SK-N-SH (cell line): ENCODE measurements at regions not wholly inside any gene's neighbourhood (a gene's known extent, or its start where the extent isn't known, plus 50 kb on each side); places are given as distances from the start of the nearest gene placed in this dataset.
A peak's percentile ranks its signal among the peaks of the same experiment; 100 is the strongest.

Experiments used
- CTCF ChIA-PET: fragments of 300-600, 350-600 bp; formaldehyde crosslinking; extraction: SDS; loops from one replicate; lab custom pipeline; 2021; lab: Yijun Ruan, JAX
- POLR2A ChIA-PET: fragments of 350-600 bp; sonication (Branson Sonifier 250); formaldehyde crosslinking; extraction: SDS; loops from one replicate; lab custom pipeline; 2020; ENCODE audit warnings: antibody characterized with exemption, inconsistent platforms; lab: Yijun Ruan, JAX
- DNase-seq: peaks from one replicate; pipeline ENCODE4 v3.0.0; 2012
- H2AFZ ChIP-seq: fragments of 200-600 bp; sonication (generic); 2 replicates; pipeline ENCODE4 v1.8.1; 2016; ENCODE audit warnings: antibody characterized with exemption, mild to moderate bottlenecking, low read depth
- H3F3A ChIP-seq: fragments of 200-600 bp; sonication (generic); replicated peaks from 2 replicates; pipeline ENCODE3; 2016; ENCODE audit warnings: antibody characterized with exemption, mild to moderate bottlenecking; ENCODE audit not compliant: insufficient read depth
- H3K27ac ChIP-seq, 2 experiments: fragments of 200-500 bp in 1 of 2; fragments of 200-600 bp in 1 of 2; sonication (Bioruptor generic) in 1 of 2; sonication (generic), shearing (Covaris generic) in 1 of 2; 2 replicates each; pipeline versions ENCODE4 v1.5.1 to v1.6.1; 2014 to 2016; ENCODE audit warnings: low read depth in 2 of 2, inconsistent platforms in 1 of 2, low read length in 1 of 2, mild to moderate bottlenecking in 1 of 2, mixed read lengths in 1 of 2
- H3K27me3 ChIP-seq: fragments of 200-600 bp; sonication (generic), shearing (Covaris generic); 2 replicates; pipeline ENCODE4 v1.6.1; 2016; ENCODE audit warnings: mixed run types; ENCODE audit not compliant: insufficient read depth
- H3K36me3 ChIP-seq, 2 experiments: fragments of 200-500 bp in 1 of 2; fragments of 200-600 bp in 1 of 2; sonication (Bioruptor generic) in 1 of 2; sonication (generic) in 1 of 2; replicated peaks in 1 of 2; 2 replicates each; pipeline versions ENCODE3 to v1.5.1; 2014 to 2016; ENCODE audit warnings: low read length in 1 of 2, mild to moderate bottlenecking in 1 of 2; ENCODE audit not compliant: insufficient read depth in 2 of 2, control insufficient read depth in 1 of 2
- H3K4me1 ChIP-seq, 2 experiments: fragments of 200-500 bp in 1 of 2; fragments of 200-600 bp in 1 of 2; sonication (Bioruptor generic) in 1 of 2; sonication (generic), shearing (Covaris generic) in 1 of 2; 2 replicates each; pipeline versions ENCODE4 v1.5.1 to v1.6.1; 2014 to 2016; ENCODE audit warnings: low read depth in 1 of 2, low read length in 1 of 2, mixed run types in 1 of 2; ENCODE audit not compliant: insufficient read depth in 2 of 2, control insufficient read depth in 1 of 2
- H3K4me2 ChIP-seq: fragments of 200-600 bp; sonication (generic), shearing (Covaris generic); 2 replicates; pipeline ENCODE4 v1.6.1; 2017; ENCODE audit warnings: mixed run types
- H3K4me3 ChIP-seq, 2 experiments: fragments of 200-500 bp in 1 of 2; fragments of 200-600 bp in 1 of 2; sonication (Bioruptor generic) in 1 of 2; sonication (generic), shearing (Covaris generic) in 1 of 2; 2 replicates each; pipeline versions ENCODE4 v1.5.1 to v1.8.1; 2014 to 2016; ENCODE audit warnings: low read depth in 2 of 2, inconsistent platforms in 1 of 2, low read length in 1 of 2, mild to moderate bottlenecking in 1 of 2, mixed read lengths in 1 of 2, moderate library complexity in 1 of 2
- H3K79me2 ChIP-seq: fragments of 200-600 bp; sonication (generic); 2 replicates; pipeline ENCODE4 v1.8.1; 2017; ENCODE audit warnings: mild to moderate bottlenecking; ENCODE audit not compliant: insufficient read depth
- H3K9ac ChIP-seq: fragments of 200-600 bp; sonication (generic); 2 replicates; pipeline ENCODE4 v1.6.1; 2017; ENCODE audit warnings: mixed run types
- H3K9me2 ChIP-seq: fragments of 200-600 bp; sonication (generic); 2 replicates; pipeline ENCODE4 v1.6.1; 2017; ENCODE audit warnings: mixed run types
- H3K9me3 ChIP-seq: fragments of 200-600 bp; sonication (generic); 2 replicates; pipeline ENCODE4 v1.6.1; 2017; ENCODE audit warnings: mixed run types, mild to moderate bottlenecking, moderate library complexity
- H4K20me1 ChIP-seq: fragments of 200-600 bp; sonication (generic); 2 replicates; pipeline ENCODE4 v1.6.1; 2017; ENCODE audit warnings: mild to moderate bottlenecking, mixed run types; ENCODE audit not compliant: insufficient read depth
- ELF1 ChIP-seq: IDR thresholded peaks from 2 replicates; pipeline ENCODE4 v1.4.0; 2012
- EP300 ChIP-seq, 2 experiments: IDR thresholded peaks; 2 replicates each; pipeline versions ENCODE4 v1.4.0 to v1.6.1; 2012; ENCODE audit warnings: borderline replicate concordance in 1 of 2, low read depth in 1 of 2, low read length in 1 of 2
- EZH2phosphoT487 ChIP-seq: fragments of 200-600 bp; sonication (generic); IDR thresholded peaks from 2 replicates; pipeline ENCODE4 v1.6.1; 2017; ENCODE audit warnings: low read depth, mixed run types, mild to moderate bottlenecking, antibody characterized with exemption, moderate library complexity, borderline replicate concordance
- FOSL2 ChIP-seq: IDR thresholded peaks from 2 replicates; pipeline ENCODE4 v1.4.0; 2012; ENCODE audit warnings: low read depth, mild to moderate bottlenecking, moderate library complexity, borderline replicate concordance
- FOXJ3 ChIP-seq: sonication (generic); formaldehyde crosslinking; IDR thresholded peaks from 2 replicates; pipeline ENCODE4 v1.5.1; 2020; ENCODE audit warnings: mild to moderate bottlenecking, missing genetic modification reagents
- FOXM1 ChIP-seq: IDR thresholded peaks from 2 replicates; pipeline ENCODE4 v1.4.0; 2012; ENCODE audit warnings: low read depth, mild to moderate bottlenecking
- GABPA ChIP-seq: IDR thresholded peaks from 2 replicates; pipeline ENCODE4 v1.4.0; 2012; ENCODE audit warnings: low read depth, mild to moderate bottlenecking
- JUND ChIP-seq: IDR thresholded peaks from 2 replicates; pipeline ENCODE4 v1.4.0; 2012
- MAX ChIP-seq: IDR thresholded peaks from 2 replicates; pipeline ENCODE4 v1.4.0; 2012; ENCODE audit warnings: low read depth
- MEF2A ChIP-seq: IDR thresholded peaks from 2 replicates; pipeline ENCODE4 v1.4.0; 2012; ENCODE audit warnings: low read depth, borderline replicate concordance
- NRF1 ChIP-seq: IDR thresholded peaks from 2 replicates; pipeline ENCODE4 v1.6.1; 2012; ENCODE audit warnings: low read depth, mild to moderate bottlenecking, low read length
- PBX3 ChIP-seq: IDR thresholded peaks from 2 replicates; pipeline ENCODE4; 2012
- POLR2AphosphoS5 ChIP-seq: IDR thresholded peaks from 2 replicates; pipeline ENCODE4 v1.6.1; 2012; ENCODE audit warnings: low read depth, low read length
- RAD21 ChIP-seq: IDR thresholded peaks from 2 replicates; pipeline ENCODE4 v1.6.1; 2012; ENCODE audit warnings: mild to moderate bottlenecking, low read length
- RCOR1 ChIP-seq: fragments of 150-350 bp; IDR thresholded peaks from 2 replicates; pipeline ENCODE4 v1.6.1; 2017; ENCODE audit warnings: antibody characterized with exemption, low read length
- RFX5 ChIP-seq: IDR thresholded peaks from 2 replicates; pipeline ENCODE4 v1.6.1; 2012; ENCODE audit warnings: mild to moderate bottlenecking, improper control_type of control experiment, low read length
- RXRA ChIP-seq: IDR thresholded peaks from 2 replicates; pipeline ENCODE4 v1.4.0; 2012; ENCODE audit warnings: low read depth, mild to moderate bottlenecking, borderline replicate concordance
- SIN3A ChIP-seq: IDR thresholded peaks from 2 replicates; pipeline ENCODE4 v1.6.1; 2012; ENCODE audit warnings: low read depth, mild to moderate bottlenecking, low read length, moderate library complexity, borderline replicate concordance
- SMC3 ChIP-seq: IDR thresholded peaks from 2 replicates; pipeline ENCODE4 v1.6.1; 2012; ENCODE audit warnings: low read depth, low read length, improper control_type of control experiment
- TAF1 ChIP-seq: IDR thresholded peaks from 2 replicates; pipeline ENCODE4 v1.6.1; 2012; ENCODE audit warnings: low read depth, mild to moderate bottlenecking, low read length, moderate library complexity, borderline replicate concordance
- TCF12 ChIP-seq: IDR thresholded peaks from 2 replicates; pipeline ENCODE4 v1.4.0; 2012
- TEAD4 ChIP-seq: IDR thresholded peaks from 2 replicates; pipeline ENCODE4 v1.4.0; 2012; ENCODE audit warnings: mild to moderate bottlenecking, borderline replicate concordance; ENCODE audit not compliant: insufficient read depth
- USF2 ChIP-seq: fragments of 150-350 bp; IDR thresholded peaks from 2 replicates; pipeline ENCODE4 v1.6.1; 2017; ENCODE audit warnings: antibody characterized with exemption, low read length, low read depth, borderline replicate concordance
- YY1 ChIP-seq: IDR thresholded peaks from 2 replicates; pipeline ENCODE4 v1.4.0; 2012; ENCODE audit warnings: low read depth, mild to moderate bottlenecking
- WGBS: methylation state at CpG from one replicate; pipeline ENCODE4 v1.1.6; 2017; ENCODE audit warnings: low lambda C conversion rate; 5-methylcytosine and 5-hydroxymethylcytosine counted together

GRCh38 chr12:126404293-126404881, 1339.2 kb downstream of the AACS start:
- no peaks in the 10 kb centered on the region for H3K79me2 ChIP-seq
- 0 out of 2 replicates have a peak overlapping the region, but pooled peaks have one; percentile 42 for H3K4me2 ChIP-seq
- H3K9me3 ChIP-seq, result no peaks in the 10 kb centered on the region
- no peaks in the 10 kb centered on the region for H3K36me3 ChIP-seq
- no peaks in the 10 kb centered on the region for H4K20me1 ChIP-seq
- H3K27ac ChIP-seq, result peak overlapping the region in 1 of 2 experiments; percentile 61; a peak in 2 of 4 replicates
- no peak overlapping the region for H2AFZ ChIP-seq
- no peaks in the 10 kb centered on the region for H3K27me3 ChIP-seq
- H3F3A ChIP-seq, result peaks cover 27% of the 10 kb centered on the region
- 0 out of 4 replicates have a peak, but pooled peaks cover 0 to 11% of the 10 kb centered on the region in 2 experiments for H3K4me1 ChIP-seq
- no peak overlapping the region for H3K4me3 ChIP-seq
- DNase-seq, result no peak
- CTCF ChIA-PET, result no interaction called here
- peak; percentile 22; the same call in 1 of the 2 replicates for TF ChIP-seq TCF12
- TF ChIP-seq USF2, result no peak
- peak; percentile 36; the same call in 1 of the 2 replicates for TF ChIP-seq PBX3
- no peak for TF ChIP-seq RCOR1
- no peak for TF ChIP-seq POLR2AphosphoS5
- no peak for TF ChIP-seq NRF1
- no peak for TF ChIP-seq EP300 (IDR thresholded peaks at IDR 0.05; ENCODE audit: borderline replicate concordance in 1 of 2, low read depth in 1 of 2, low read length in 1 of 2)
- TF ChIP-seq MAX, result no peak
- TF ChIP-seq GABPA, result no peak
- no peak for TF ChIP-seq EZH2phosphoT487
- no peak for TF ChIP-seq MEF2A
- no peak for TF ChIP-seq RAD21
- TF ChIP-seq YY1, result no peak
- no peak for TF ChIP-seq TEAD4
- TF ChIP-seq JUND, result 0 out of 2 replicates have a peak, but pooled peaks have one; percentile 19
- TF ChIP-seq ELF1, result no peak
- no peak for TF ChIP-seq FOSL2
- no peaks in the 10 kb centered on the region for H3K9me2 ChIP-seq
- H3K9ac ChIP-seq, result no peak overlapping the region
- WGBS, result 56% methylated on average over 5 of the region's 5 CpGs
- POLR2A ChIA-PET, result no interaction called here

- POLR2A ChIA-PET, result no interaction called here
- no peaks in the 10 kb centered on the region for H3K4me1 ChIP-seq
- TF ChIP-seq RXRA (no peak), ELF1 (no peak), EZH2phosphoT487 (no peak), FOXM1 (no peak), RFX5 (no peak), TAF1 (no peak), TCF12 (no peak), FOXJ3 (CRISPR knock-in tag) (no peak), SIN3A (no peak), SMC3 (no peak), USF2 (no peak), TEAD4 (no peak), MAX (no peak)
- TF ChIP-seq, all 33 proteins: peak for 0
- H3F3A ChIP-seq, result no peaks in the 10 kb centered on the region
- CTCF ChIA-PET, result interaction anchor here (2.2 kb wide), 1 partner anchor 199 kb away, joined by 8 read pairs; no protein-coding TSS in a partner anchor
- H3K27me3 ChIP-seq, result no peaks in the 10 kb centered on the region
- H3K4me3 ChIP-seq, result no peak overlapping the region
- no peak overlapping the region for H2AFZ ChIP-seq
- no peaks in the 10 kb centered on the region for H3K36me3 ChIP-seq
- DNase-seq, result peak; percentile 20
- no peak overlapping the region for H3K9ac ChIP-seq
- H3K9me2 ChIP-seq, result no peaks in the 10 kb centered on the region
- no peaks in the 10 kb centered on the region for H4K20me1 ChIP-seq
- H3K4me2 ChIP-seq, result no peak overlapping the region
- WGBS, result 27% methylated on average over 5 of the region's 5 CpGs
- H3K27ac ChIP-seq, result no peak overlapping the region
- H3K9me3 ChIP-seq, result no peaks in the 10 kb centered on the region
- H3K79me2 ChIP-seq, result no peaks in the 10 kb centered on the region
These were observed 1353.2 kb downstream of the AACS start for GRCh38 chr12:126418400-126418799.
